HG02588 (cell line): ENCODE measurements at regions not wholly inside any gene's neighbourhood (a gene's known extent, or its start where the extent isn't known, plus 50 kb on each side); places are given as distances from the start of the nearest gene placed in this dataset.

ENCODE experiments used
- ATAC-seq: cut with Tn5 transposase; IDR thresholded peaks from one replicate; pipeline ENCODE4 v1.9.1; 2021; ENCODE audit warnings: mild to moderate bottlenecking, moderate library complexity; ENCODE audit not compliant: unreplicated experiment

DNA sequence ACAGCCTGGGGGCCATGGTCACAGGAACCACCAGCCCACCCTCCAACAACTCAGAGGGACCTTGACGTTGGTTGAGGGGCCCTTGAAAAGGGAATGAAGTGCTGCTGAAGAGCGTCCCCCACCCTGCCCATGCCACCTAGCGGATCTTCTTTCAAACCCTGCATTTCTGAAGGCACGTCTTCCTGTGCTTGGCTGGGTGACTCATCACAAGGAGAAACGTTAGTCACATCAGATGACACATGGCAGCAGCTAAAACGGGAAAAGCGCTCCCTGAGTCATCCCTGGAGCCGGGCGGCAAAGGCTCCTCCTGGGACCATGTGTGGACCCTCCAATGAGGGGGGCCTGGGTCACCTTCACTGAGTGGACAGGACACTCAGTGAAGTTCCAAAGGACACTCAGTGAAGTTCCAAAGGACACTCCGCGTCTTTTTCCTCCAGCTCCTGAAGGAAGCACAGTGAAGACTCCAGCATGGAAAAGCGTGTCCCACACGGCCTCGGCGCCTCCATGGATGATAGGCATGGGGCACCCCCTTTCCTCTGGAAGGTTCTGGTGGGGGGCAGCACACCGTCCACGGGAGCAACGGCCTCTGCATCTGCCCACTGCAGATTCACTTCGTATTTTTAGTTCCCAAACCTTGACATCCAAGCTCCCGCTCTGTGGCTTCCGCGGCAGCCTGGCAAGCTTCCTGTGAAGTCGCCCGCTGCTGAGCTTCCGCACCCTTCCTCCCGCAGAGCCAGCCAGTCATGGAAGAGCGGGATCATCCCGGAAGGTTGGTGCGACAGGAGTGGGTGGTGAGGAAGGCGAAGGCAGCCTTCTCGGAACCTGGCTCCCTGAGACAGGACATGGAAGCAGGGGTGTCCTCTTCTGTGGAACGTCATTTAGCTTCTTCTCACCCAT lies 383.4 kb downstream of the VRK1 start:
- ATAC-seq: no peak

DNA sequence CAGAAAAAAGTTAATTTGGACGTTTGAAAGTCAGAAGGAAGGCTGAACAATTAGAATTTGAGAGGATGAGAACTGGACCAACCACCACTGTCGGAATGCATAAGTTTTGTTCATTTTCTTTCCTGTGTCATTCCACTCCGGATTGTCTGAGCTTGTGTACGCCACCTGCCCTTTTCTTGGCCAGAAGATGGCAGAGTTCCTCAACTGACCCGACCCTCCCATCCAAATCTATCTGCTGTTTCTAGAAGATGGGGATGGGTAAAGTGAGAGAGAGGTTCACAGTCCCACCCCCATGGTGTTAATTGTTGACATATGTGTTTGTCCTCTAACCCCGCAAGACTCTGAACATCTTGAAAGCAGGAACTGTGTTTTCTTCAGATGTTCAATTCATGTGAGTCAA lies 388.0 kb downstream of the VRK1 start:
- ATAC-seq: no peak

DNA sequence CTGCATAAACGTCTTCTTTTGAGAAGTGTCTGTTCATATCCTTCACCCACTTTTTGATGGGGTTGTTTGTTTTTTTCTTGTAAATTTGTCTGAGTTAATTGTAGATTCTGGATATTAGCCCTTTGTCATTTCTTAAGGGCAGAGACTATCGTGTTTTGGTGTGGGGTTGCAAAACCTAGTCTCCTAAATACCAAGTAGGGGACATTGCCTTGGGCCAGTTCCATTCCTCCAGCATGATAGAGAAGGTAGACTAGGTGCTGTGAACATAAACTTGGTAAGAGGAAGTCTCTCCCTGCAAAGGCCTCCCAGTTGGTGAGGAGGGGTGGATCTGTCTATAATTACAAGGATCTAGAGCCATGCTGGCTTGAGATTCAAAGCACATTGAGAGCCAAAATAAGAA lies 390.7 kb downstream of the VRK1 start:
- ATAC-seq: no peak

DNA sequence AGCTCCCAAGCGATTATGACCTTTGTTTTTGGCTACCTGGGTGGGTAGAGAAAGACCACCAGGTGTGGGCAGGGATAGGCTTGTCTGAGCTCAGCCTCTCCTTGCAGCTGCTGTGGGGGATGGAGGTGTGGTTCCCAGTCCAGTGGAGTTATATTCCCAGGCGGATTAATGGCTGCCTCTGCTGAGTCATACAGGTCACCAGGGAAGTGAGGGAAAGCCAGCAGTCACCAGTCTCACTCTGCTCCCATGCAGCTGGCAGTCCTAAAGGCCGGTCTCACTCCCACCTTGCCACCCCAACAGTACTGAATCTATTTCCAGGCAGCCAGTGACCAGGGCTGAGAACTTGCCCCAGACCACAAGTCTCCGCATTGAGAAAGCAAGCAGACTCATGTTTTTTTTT lies 399.2 kb downstream of the VRK1 start:
- ATAC-seq: no peak

DNA sequence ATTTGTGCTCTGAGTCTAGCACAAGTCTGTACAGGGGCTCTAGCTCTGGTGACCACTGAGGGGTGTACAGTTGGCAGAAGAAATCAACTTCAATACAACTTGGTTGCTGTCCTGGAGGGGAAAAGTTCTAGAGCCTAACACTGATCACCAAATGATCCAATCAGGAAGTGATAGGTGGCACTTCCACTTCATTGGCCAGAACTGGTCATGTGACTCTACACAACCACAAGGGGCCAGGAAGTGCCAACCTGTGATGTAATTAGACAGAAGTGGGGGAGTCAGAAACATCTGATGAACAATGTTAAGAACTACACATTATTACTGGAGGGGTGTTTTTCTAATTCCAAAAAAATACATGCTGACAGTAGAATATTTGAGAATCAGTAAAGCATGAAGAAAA lies 401.6 kb downstream of the VRK1 start:
- no peak for ATAC-seq

DNA sequence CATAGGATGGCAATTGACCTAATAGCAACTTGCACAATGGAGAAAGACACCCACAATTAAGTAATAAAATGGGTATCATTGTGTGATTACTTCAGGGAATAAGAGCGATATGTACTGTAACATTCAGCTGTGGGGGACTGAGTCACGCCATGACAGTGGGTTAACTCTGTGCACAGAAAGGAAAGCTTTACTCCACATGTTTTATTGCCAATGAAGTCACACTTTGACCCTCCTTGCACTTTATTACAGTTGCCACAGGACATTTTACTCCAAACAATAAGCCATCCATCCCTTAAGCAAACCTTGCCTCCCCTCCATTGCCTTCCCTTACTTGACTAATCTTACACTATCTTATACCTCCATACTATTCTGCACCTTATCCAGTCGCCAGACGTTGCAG lies 403.1 kb downstream of the VRK1 start:
- ATAC-seq: no peak

- no peak for ATAC-seq
These were observed 409.7 kb downstream of the VRK1 start for GRCh38 chr14:97206916-97207315.

GRCh38 chr14:97210202-97210601 lies 413.0 kb downstream of the VRK1 start:
- ATAC-seq: no peak

DNA sequence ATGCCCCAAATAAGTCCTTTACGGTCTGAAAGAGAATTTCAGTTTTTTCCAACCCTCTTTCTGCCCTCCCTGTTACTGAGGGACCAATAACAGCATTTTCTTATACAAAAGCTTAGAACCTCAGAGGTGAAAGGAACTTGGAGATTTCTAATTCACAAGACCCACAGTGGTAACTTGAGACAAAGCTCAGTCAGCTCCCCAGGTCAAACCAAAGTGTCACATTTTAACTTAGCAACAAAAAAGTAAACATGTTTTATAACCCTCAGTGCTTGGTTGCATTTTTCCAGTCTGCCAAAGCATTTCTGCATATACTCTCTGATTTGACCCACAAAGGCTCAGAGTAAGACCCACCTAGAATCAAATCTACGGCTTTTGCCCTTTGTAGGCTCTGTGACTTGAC lies 415.2 kb downstream of the VRK1 start:
- no peak for ATAC-seq

DNA sequence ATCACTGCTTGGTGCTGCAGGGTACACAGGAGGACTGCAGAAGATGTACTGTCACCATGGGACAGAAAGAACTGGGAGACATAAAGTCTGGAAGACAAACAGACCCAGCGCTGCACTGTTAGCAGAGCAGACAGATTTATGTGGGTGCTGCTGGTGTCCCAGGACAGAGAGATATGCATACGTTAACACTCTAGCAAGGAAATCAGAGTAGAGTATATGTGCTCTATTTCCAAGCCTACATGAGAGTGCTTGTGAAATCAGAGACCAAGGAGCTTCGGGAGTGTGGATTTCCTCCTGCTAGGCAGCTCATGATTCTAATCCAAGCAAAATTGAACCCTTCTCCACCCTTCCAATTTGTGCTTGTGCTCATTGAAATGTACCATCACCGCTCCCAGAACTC lies 416.5 kb downstream of the VRK1 start:
- ATAC-seq: no peak

DNA sequence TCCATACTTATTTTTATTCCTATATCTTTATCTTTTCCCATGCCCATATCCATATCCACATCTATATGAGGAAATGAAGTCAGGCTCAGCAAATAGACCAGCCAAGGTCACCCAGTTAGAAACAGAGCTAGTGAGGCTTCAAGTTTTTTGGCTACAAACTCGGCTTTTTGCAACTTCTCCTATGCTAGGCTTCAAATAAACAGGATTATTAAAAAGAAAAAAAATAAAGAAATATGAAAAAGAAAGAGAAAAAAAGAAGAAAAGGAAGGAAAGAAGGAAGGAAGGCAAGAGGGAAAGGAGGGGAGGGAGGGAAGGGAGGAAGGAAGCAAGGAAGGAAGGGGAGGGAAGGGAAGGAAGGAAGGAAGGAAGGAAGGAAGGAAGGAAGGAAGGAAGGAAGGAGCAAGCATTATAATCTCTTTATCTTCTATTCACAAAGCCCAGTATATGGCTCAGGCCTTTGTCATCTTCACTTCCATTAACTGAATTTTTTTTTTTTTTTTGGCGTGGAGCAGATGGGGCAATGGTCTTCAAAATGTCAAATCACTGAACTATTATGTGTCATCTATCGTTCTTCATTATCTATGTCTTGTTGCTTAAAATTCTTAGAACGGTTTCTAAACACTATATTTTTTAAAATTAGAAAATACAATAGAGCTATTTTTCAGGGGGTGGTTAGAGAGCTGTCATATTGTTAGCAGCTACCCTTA lies 418.2 kb downstream of the VRK1 start:
- no peak for ATAC-seq

DNA sequence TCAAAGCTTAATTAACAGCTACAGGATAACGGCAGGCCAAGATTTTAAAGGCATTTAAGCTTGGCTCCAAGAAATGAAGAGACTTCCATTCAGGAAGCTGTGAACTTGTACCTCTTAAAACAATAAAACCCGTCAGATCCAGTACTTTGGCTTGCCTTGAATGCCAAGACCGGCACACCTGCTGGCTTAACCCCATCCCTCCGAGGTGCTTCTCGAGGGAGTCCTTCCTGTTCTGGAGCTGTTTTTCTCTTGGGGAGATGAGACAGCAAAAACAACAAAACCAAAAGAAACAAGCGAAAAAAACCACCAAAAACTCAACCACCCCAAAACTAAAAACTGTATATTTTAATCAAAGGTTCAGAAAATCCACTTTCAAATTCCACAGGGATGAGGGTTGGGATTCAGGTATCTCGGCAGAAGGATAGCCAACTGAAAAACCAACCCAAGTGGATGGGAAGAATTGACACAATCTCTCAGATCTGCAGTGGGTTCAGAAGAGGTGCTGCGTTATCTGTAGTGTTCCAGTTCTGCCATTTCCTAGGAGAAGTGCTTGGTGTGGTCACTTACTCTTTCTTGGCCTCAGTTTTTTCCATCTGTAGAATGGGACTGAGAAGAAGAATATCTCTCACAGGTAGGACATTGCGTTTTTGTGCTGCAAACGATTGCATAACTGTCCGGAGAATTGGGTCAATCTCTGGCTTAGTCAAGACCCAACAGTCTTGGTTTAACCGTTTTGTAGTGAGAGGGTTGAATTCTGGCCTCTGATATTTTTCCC lies 420.1 kb downstream of the VRK1 start:
- no peak for ATAC-seq

DNA sequence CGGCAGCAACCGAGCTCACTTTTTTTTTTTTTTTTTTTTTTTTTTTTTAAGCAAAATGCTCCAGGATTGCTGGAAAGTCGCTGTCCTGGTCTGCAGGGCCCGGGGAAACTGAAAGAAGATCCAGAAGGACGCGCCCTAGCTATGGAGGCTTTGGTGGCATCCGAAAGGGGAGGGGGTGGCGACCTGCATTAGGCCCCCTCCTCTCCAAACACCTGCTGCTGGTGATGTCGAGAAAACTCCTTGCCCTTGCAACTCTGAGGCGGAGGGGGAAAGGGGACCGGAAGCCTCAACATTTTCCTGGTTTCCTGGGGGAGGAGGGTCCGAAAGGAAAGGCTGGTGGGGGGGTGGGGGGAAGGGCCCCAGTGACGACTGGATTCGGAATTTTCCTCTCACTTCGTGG lies 421.1 kb downstream of the VRK1 start:
- ATAC-seq: no peak

DNA sequence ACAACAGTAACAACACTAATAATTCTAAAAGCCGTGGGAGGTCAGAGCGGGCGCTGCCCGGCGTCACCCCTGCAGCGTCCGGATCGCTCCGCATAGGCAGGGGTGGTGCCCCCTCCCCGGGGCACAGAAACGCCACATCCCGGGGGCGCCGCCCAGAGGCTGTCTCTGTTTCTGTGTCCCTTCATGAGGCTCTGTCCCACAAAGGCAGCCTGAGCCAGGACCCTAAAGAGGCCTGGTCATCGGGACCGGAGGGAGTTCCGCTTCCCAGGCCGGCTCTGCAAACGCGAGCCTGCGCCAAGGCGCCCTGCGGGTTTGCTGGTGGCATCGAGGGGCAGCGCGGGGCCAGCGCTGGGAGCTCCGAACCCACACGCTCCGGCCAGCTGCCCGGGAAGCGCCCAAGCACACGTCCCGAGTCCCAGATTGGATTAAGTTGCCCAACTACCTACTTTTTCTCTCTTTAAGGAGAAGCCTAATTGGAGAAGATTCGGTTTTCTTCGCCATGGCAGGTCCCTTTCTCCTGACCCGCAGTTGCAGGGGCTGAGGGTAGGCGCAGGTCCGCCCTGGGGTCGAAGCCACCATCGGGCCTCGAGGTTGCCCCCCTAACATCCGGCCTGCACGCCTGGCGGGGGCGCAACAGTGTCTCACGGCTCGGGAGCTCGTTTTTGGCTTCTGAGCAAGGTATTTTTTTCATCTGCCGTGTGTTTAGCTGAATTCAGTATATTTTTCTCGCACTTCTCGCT lies 421.7 kb downstream of the VRK1 start:
- no peak for ATAC-seq

DNA sequence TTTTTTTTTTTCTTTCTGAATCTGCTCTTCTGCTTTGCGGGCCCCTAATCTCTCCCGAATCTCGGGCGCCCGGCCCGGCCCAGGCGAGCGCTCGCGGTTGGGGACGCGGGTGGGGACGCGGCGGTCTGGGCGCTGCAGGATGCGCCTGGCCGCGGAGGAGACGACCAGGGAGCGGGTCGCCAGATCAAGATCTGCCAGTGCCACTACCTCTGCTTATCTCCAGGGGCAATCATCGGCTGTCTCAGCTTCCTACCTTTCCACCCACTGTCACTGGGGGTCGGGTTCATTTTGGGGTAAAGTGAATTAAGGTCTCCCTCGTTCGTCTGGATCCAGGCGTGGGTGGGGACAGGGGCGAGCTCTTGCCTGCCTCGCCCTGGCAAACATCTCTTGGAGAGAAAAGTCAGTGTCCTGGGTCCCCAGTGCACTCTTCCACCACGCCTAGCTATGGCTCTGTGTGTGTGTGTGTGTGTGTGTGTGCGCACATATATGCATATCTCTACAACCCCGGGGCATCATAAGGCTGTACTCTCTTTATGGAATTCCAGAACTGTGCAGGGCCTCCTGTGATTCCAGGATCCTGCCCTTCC lies 422.3 kb downstream of the VRK1 start:
- ATAC-seq: no peak

DNA sequence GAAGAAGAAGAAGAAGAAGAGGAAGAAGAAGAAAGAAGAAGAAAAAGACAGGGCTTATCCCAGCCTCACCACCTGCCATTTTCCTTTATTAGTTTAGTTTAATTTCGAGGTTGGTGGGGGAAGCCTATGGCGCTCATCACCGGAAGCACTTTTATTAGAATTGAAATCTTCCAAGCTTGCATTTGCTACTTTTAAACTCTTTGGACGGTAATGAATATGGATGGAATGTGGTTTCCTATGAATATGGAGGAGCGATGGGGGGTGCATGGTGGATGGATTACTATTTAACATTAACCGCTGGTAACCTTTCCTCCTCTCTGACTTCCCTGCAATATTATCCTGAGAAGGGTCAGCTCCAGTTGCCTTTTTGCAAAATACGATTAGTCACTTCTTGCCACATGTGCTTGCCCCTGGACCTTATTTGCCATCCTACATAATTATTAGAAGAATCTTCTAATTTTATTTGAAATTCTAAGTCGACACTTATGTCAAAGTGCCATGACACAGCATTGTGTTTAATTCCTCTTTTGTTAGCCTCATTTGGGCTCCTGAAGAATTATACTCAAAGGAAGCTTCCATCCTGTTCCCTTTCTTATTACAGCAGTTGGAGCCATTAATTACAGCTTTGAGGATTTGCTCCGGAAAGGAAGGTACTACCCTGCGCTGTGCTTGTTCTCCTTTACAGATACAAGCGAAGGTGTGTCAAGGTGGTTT lies 424.5 kb downstream of the VRK1 start:
- no peak for ATAC-seq

GRCh38 chr14:97224016-97224415 lies 426.8 kb downstream of the VRK1 start:
- ATAC-seq: no peak

GRCh38 chr14:97230051-97230450 lies 432.9 kb downstream of the VRK1 start:
- no peak for ATAC-seq

DNA sequence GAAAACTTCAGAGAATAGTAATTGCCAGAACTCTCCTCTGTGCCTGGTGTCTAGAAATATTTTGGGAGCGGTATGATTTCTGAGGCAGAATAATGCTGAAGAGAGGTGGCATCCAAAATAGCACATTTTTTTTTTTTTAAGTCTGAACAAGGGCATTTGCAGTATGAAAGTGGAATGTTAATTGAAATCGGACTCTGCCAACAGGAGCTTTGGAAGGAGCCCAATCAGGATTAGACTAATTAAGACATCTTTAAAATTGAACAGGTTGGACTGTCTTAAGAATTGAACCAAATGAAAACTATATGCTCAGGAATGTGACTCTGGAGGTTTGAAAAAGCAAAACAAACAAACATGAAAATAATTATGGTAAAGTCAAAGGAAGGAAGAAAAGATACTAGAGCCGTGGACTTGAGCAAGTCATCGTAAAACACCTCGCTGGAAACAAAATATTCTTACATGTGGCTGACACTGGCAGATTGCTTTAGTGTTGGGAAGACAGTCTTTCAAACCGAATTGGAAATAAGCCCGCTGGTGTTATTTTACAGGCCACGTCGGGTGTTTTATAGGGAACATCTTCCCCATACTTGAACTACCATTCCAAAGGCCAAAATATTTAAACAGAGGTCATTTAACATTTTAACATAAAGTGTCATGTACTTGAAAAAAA lies 436.3 kb downstream of the VRK1 start:
- ATAC-seq: no peak
